Heart left ventricle (tissue), 16 donors: ENCODE measurements at regions not wholly inside any gene's neighbourhood (a gene's known extent, or its start where the extent isn't known, plus 50 kb on each side); places are given as distances from the start of the nearest gene placed in this dataset.

Experiments
- ATAC-seq, 4 donors: fragments of 200-7000 bp; cut with Tn5 transposase; one replicate each; pipeline ENCODE4 v1.9.1; 2020 to 2022; ENCODE audit warnings: moderate library complexity in 4 of 4, mild to moderate bottlenecking in 3 of 4, moderate number of reproducible peaks in 1 of 4
- DNase-seq, 5 donors: peaks; one replicate each; pipeline ENCODE4 v3.0.0-alpha.2; 2020
- H3K27ac ChIP-seq, 12 donors: fragments of 200-600 bp; sonication (generic) in 4 of 12; one replicate each; pipeline versions ENCODE4 v1.5.0 to v1.8.0; 2016 to 2022; ENCODE audit warnings: mild to moderate bottlenecking in 2 of 12
- H3K27me3 ChIP-seq, 9 donors: fragments of 200-600 bp; sonication (generic) in 2 of 9; one replicate each; pipeline versions ENCODE4 v1.5.1 to v1.8.0; 2016 to 2022; ENCODE audit warnings: mild to moderate bottlenecking in 3 of 9
- H3K36me3 ChIP-seq, 9 donors: fragments of 200-600 bp; sonication (generic) in 2 of 9; one replicate each; pipeline versions ENCODE4 v1.5.0 to v1.8.0; 2018 to 2022; ENCODE audit warnings: mild to moderate bottlenecking in 2 of 9
- H3K4me1 ChIP-seq, 12 donors: fragments of 200-600 bp; sonication (generic) in 4 of 12; one replicate each; pipeline versions ENCODE4 v1.5.0 to v1.8.0; 2016 to 2022; ENCODE audit warnings: mild to moderate bottlenecking in 3 of 12
- H3K4me3 ChIP-seq, 12 donors: fragments of 200-600 bp; sonication (generic) in 4 of 12; one replicate each; pipeline versions ENCODE4 v1.5.0 to v1.8.0; 2017 to 2022; ENCODE audit warnings: mild to moderate bottlenecking in 9 of 12, moderate library complexity in 4 of 12
- H3K9me3 ChIP-seq, 12 donors: fragments of 200-600 bp; sonication (generic) in 4 of 12; one replicate each; pipeline versions ENCODE4 v1.5.0 to v1.8.0; 2016 to 2022; ENCODE audit warnings: mild to moderate bottlenecking in 1 of 12
- CTCF ChIP-seq, 12 donors: fragments of 200-600 bp; sonication (generic) in 4 of 12; IDR thresholded peaks; one replicate each; pipeline versions ENCODE4 v1.5.0 to v1.8.0; 2018 to 2022; ENCODE audit warnings: antibody characterized with exemption in 12 of 12, mild to moderate bottlenecking in 5 of 12
- POLR2A ChIP-seq, 2 donors: fragments of 450-650 bp; IDR thresholded peaks; one replicate each; pipeline ENCODE4 v1.6.1; 2017; ENCODE audit warnings: antibody characterized with exemption in 2 of 2, mild to moderate bottlenecking in 2 of 2, moderate library complexity in 2 of 2
- WGBS, 4 donors: extraction: QIAGEN DNeasy Blood & Tissue Kit in 2 of 4; methylation state at CpG; one replicate each; pipeline versions ENCODE4 v1.1.5 to v1.1.7; 2013 to 2018; 5-methylcytosine and 5-hydroxymethylcytosine counted together
- intact Hi-C, 10 donors: fragments of 100-400 bp; cut with DNase I; formaldehyde crosslinking; loops; one replicate each; pipeline versions ENCODE4 v1.11.1 to v1.14.2; 2022
- donor health status: ischemic (EF 13 %, LVEDD 7.1; RV severe dilation, severe dysfunction).
- donor health status: healthy with polysubstance abuse.
- donor health status: DM: no; HTN: yes; CAD: no.
- donor health status: DM: no; HTN: no; CAD: no.
- donor health status: ischemic (EF 25% LVEDD 6.9; RV normal size, moderate dysfunction).
- donor health status: ischemic (EF 25% LVEDD 5.7; RV mildly dilated, moderate dysfunction).
- donor health status: healthy.
- donor health status: DM: yes; HTN: yes; CAD: no.
- donor health status: ischemic (EF 35%, LVEDD 5.7; RV mildly dilated, moderate dysfunction).
- donor health status: nonischemic (EF 11% LVEDD 7.7; RV severe dilation, severe dysfunction).
- donor health status: DM: yes; HTN: yes; CAD: no.
- donor health status: PGD.
- donor health status: ischemic (EF 29% LVEDD 5.4; RV normal size, mild dysfunction).
- donor health status: nonischemic (EF 23%, LVEDD 6.1; RV moderate dilation, normal function).

GRCh38 chr17:63156986-63157385 is 191.0 kb downstream of the TANC2 start:
- TF ChIP-seq POLR2A (IDR thresholded peaks at IDR 0.05) (no peak), CTCF (IDR thresholded peaks at IDR 0.05) (no peak)
- Histone ChIP-seq H3K36me3 (no peaks in the 10 kb centered on the region), H3K27me3 (no peaks in the 10 kb centered on the region), H3K4me3 (no peak overlapping the region), H3K27ac (no peak overlapping the region), H3K9me3 (no peaks in the 10 kb centered on the region), H3K4me1 (peaks cover 0 to 11% (median 0%) of the 10 kb centered on the region in 12 donors)
- DNase-seq: no peak
- 75 to 89% (median 88%) methylated on average over 1 of the region's 1 CpG for WGBS, 4 donors
- no peak for ATAC-seq
- intact Hi-C loops: no loop called here

- no peaks in the 10 kb centered on the region for H3K27me3 ChIP-seq
- intact Hi-C loops: no loop called here
- no peak overlapping the region for H3K4me3 ChIP-seq
- no peaks in the 10 kb centered on the region for H3K9me3 ChIP-seq
- DNase-seq (no peak), ATAC-seq (no peak)
- no peaks in the 10 kb centered on the region for H3K36me3 ChIP-seq
- WGBS, 4 donors: 88 to 94% (median 89%) methylated on average over 5 of the region's 5 CpGs
- H3K4me1 ChIP-seq: peaks cover 0 to 1% (median 0%) of the 10 kb centered on the region in 12 donors
- TF ChIP-seq POLR2A (IDR thresholded peaks at IDR 0.05) (no peak), CTCF (IDR thresholded peaks at IDR 0.05) (no peak)
- no peak overlapping the region for H3K27ac ChIP-seq
These were observed 196.5 kb downstream of the TANC2 start for GRCh38 chr17:63162406-63163157.

- ATAC-seq: no peak
- H3K4me1 ChIP-seq: no peaks in the 10 kb centered on the region
- H3K36me3 ChIP-seq: no peaks in the 10 kb centered on the region
- TF ChIP-seq POLR2A (IDR thresholded peaks at IDR 0.05): no peak
- TF ChIP-seq CTCF (IDR thresholded peaks at IDR 0.05): no peak
- no peaks in the 10 kb centered on the region for H3K9me3 ChIP-seq
- no peak overlapping the region for H3K4me3 ChIP-seq
- 49 to 76% (median 67%) methylated on average over 1 of the region's 1 CpG for WGBS, 4 donors
- no peak for DNase-seq
- intact Hi-C loops: no loop called here
- no peaks in the 10 kb centered on the region for H3K27me3 ChIP-seq
- H3K27ac ChIP-seq: no peak overlapping the region
These were observed 197.1 kb downstream of the TANC2 start for GRCh38 chr17:63163158-63163520.

DNA sequence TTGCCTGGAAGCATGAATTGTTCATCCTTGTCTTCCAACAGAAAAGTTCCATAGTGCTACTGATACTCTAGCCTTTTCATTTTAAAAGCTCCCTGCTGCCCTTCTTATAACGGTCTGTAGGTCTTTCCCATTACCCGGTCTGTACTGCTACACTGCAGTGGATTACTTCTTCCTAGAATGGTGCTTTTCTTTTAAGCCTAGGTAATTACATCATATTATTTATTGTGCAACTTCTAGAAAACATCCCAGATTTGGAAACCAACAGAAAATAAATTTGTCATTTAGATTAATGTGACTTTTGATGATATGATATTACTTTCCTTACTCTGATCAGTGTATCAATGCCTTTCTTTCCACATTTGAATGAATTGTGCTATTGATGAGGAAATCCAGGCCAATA is 199.4 kb downstream of the TANC2 start:
- no peak for DNase-seq
- ATAC-seq: no peak
- H3K4me1 ChIP-seq: no peaks in the 10 kb centered on the region
- no peaks in the 10 kb centered on the region for H3K36me3 ChIP-seq
- H3K27me3 ChIP-seq: no peaks in the 10 kb centered on the region
- no peak overlapping the region for H3K4me3 ChIP-seq
- WGBS, 4 donors: 48 to 96% (median 62%) methylated on average over 2 of the region's 2 CpGs
- no peak overlapping the region for H3K27ac ChIP-seq
- no peaks in the 10 kb centered on the region for H3K9me3 ChIP-seq
- no peak for TF ChIP-seq POLR2A (IDR thresholded peaks at IDR 0.05)
- no peak for TF ChIP-seq CTCF (IDR thresholded peaks at IDR 0.05)
- intact Hi-C loops: no loop called here
